ENCODE measurements at regions not wholly inside any gene's neighbourhood (a gene's known extent, or its start where the extent isn't known, plus 50 kb on each side); places are given as distances from the start of the nearest gene placed in this dataset.

DNA sequence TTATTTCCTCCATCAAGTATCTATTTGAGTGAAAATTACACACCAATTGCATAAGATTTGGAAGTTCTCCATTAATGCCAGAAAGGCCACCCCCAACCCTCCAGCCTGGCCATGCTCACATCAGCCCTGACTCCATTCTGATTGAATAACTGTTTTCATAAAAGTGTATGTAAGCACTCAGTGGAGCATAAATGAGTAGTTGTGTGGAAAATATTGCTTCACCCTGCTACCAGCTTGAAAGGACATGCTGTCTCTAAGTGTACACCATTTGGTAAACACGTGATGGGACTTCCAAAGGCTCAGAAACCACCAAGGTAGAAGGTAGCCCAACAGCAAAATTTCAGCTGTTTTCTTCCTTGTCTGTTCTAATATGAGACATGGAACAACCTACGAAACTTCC lies 393.8 kb downstream of the ZNF385D start:
- Histone ChIP-seq H3K4me1 (no peaks in the 10 kb centered on the region), H3K4me2 (no peak overlapping the region), H3K4me3 (no peak overlapping the region), H3K9me3 (no peaks in the 10 kb centered on the region), H3K27ac (no peak overlapping the region)
- TF ChIP-seq ZSCAN20 (CRISPR knock-in tag; IDR thresholded peaks at IDR 0.05) = no peak
- TF ChIP-seq, protein P1, sequence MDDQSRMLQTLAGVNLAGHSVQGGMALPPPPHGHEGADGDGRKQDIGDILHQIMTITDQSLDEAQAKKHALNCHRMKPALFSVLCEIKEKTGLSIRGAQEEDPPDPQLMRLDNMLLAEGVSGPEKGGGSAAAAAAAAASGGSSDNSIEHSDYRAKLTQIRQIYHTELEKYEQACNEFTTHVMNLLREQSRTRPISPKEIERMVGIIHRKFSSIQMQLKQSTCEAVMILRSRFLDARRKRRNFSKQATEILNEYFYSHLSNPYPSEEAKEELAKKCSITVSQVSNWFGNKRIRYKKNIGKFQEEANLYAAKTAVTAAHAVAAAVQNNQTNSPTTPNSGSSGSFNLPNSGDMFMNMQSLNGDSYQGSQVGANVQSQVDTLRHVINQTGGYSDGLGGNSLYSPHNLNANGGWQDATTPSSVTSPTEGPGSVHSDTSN (IDR thresholded peaks at IDR 0.05) = no peak
- TF ChIP-seq, protein P2, sequence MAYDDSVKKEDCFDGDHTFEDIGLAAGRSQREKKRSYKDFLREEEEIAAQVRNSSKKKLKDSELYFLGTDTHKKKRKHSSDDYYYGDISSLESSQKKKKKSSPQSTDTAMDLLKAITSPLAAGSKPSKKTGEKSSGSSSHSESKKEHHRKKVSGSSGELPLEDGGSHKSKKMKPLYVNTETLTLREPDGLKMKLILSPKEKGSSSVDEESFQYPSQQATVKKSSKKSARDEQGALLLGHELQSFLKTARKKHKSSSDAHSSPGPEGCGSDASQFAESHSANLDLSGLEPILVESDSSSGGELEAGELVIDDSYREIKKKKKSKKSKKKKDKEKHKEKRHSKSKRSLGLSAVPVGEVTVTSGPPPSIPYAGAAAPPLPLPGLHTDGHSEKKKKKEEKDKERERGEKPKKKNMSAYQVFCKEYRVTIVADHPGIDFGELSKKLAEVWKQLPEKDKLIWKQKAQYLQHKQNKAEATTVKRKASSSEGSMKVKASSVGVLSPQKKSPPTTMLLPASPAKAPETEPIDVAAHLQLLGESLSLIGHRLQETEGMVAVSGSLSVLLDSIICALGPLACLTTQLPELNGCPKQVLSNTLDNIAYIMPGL (CRISPR knock-in tag; IDR thresholded peaks at IDR 0.05; ENCODE audit: borderline replicate concordance) = no peak
- TF ChIP-seq, protein P3, sequence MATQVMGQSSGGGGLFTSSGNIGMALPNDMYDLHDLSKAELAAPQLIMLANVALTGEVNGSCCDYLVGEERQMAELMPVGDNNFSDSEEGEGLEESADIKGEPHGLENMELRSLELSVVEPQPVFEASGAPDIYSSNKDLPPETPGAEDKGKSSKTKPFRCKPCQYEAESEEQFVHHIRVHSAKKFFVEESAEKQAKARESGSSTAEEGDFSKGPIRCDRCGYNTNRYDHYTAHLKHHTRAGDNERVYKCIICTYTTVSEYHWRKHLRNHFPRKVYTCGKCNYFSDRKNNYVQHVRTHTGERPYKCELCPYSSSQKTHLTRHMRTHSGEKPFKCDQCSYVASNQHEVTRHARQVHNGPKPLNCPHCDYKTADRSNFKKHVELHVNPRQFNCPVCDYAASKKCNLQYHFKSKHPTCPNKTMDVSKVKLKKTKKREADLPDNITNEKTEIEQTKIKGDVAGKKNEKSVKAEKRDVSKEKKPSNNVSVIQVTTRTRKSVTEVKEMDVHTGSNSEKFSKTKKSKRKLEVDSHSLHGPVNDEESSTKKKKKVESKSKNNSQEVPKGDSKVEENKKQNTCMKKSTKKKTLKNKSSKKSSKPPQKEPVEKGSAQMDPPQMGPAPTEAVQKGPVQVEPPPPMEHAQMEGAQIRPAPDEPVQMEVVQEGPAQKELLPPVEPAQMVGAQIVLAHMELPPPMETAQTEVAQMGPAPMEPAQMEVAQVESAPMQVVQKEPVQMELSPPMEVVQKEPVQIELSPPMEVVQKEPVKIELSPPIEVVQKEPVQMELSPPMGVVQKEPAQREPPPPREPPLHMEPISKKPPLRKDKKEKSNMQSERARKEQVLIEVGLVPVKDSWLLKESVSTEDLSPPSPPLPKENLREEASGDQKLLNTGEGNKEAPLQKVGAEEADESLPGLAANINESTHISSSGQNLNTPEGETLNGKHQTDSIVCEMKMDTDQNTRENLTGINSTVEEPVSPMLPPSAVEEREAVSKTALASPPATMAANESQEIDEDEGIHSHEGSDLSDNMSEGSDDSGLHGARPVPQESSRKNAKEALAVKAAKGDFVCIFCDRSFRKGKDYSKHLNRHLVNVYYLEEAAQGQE (IDR thresholded peaks at IDR 0.05) = no peak
- TF ChIP-seq FOSB (CRISPR knock-in tag; IDR thresholded peaks at IDR 0.05) = no peak
- TF ChIP-seq JUNB (IDR thresholded peaks at IDR 0.05) = no peak
- TF ChIP-seq MAZ (IDR thresholded peaks at IDR 0.05; ENCODE audit: borderline replicate concordance, low read depth, low read length) = no peak
- no peak for TF ChIP-seq ESRRA (IDR thresholded peaks at IDR 0.05; ENCODE audit: borderline replicate concordance, low read length)
- TF ChIP-seq RARB (CRISPR knock-in tag; IDR thresholded peaks at IDR 0.05) = no peak
- TF ChIP-seq CHD4 (IDR thresholded peaks at IDR 0.05; ENCODE audit: borderline replicate concordance) = no peak
- TF ChIP-seq RAD21 (conservative IDR thresholded peaks at IDR 0.05 in 1 of 2, IDR thresholded peaks at IDR 0.05 in 1 of 2) = no peak
- TF ChIP-seq, protein P4, sequence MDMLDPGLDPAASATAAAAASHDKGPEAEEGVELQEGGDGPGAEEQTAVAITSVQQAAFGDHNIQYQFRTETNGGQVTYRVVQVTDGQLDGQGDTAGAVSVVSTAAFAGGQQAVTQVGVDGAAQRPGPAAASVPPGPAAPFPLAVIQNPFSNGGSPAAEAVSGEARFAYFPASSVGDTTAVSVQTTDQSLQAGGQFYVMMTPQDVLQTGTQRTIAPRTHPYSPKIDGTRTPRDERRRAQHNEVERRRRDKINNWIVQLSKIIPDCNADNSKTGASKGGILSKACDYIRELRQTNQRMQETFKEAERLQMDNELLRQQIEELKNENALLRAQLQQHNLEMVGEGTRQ (IDR thresholded peaks at IDR 0.05) = no peak
- no peak for TF ChIP-seq POLR2A (IDR thresholded peaks at IDR 0.05; ENCODE audit: low read length)
- TF ChIP-seq, protein P5, sequence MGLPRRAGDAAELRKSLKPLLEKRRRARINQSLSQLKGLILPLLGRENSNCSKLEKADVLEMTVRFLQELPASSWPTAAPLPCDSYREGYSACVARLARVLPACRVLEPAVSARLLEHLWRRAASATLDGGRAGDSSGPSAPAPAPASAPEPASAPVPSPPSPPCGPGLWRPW (IDR thresholded peaks at IDR 0.05) = no peak
- no peak for TF ChIP-seq TFCP2L1 (CRISPR knock-in tag; IDR thresholded peaks at IDR 0.05)
- TF ChIP-seq, protein P6, sequence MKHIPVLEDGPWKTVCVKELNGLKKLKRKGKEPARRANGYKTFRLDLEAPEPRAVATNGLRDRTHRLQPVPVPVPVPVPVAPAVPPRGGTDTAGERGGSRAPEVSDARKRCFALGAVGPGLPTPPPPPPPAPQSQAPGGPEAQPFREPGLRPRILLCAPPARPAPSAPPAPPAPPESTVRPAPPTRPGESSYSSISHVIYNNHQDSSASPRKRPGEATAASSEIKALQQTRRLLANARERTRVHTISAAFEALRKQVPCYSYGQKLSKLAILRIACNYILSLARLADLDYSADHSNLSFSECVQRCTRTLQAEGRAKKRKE (CRISPR knock-in tag; IDR thresholded peaks at IDR 0.05; ENCODE audit: low read depth) = no peak
- TF ChIP-seq, protein P7, sequence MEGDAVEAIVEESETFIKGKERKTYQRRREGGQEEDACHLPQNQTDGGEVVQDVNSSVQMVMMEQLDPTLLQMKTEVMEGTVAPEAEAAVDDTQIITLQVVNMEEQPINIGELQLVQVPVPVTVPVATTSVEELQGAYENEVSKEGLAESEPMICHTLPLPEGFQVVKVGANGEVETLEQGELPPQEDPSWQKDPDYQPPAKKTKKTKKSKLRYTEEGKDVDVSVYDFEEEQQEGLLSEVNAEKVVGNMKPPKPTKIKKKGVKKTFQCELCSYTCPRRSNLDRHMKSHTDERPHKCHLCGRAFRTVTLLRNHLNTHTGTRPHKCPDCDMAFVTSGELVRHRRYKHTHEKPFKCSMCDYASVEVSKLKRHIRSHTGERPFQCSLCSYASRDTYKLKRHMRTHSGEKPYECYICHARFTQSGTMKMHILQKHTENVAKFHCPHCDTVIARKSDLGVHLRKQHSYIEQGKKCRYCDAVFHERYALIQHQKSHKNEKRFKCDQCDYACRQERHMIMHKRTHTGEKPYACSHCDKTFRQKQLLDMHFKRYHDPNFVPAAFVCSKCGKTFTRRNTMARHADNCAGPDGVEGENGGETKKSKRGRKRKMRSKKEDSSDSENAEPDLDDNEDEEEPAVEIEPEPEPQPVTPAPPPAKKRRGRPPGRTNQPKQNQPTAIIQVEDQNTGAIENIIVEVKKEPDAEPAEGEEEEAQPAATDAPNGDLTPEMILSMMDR (IDR thresholded peaks at IDR 0.05) = no peak
- ChIA-PET POLR2A (no interaction called here), CTCF (no interaction called here)
- no peak for ATAC-seq
- no peak for FAIRE-seq
- WGBS (ENCODE audit: missing lambda C conversion rate) = 6% methylated on average over 2 of the region's 2 CpGs
- no peak for DNase-seq (ENCODE audit: low read depth in 1 of 2, low spot score in 1 of 2)

All from A549 (cell line).